ENCODE measurements at regions not wholly inside any gene's neighbourhood (a gene's known extent, or its start where the extent isn't known, plus 50 kb on each side); places are given as distances from the start of the nearest gene placed in this dataset.

DNA sequence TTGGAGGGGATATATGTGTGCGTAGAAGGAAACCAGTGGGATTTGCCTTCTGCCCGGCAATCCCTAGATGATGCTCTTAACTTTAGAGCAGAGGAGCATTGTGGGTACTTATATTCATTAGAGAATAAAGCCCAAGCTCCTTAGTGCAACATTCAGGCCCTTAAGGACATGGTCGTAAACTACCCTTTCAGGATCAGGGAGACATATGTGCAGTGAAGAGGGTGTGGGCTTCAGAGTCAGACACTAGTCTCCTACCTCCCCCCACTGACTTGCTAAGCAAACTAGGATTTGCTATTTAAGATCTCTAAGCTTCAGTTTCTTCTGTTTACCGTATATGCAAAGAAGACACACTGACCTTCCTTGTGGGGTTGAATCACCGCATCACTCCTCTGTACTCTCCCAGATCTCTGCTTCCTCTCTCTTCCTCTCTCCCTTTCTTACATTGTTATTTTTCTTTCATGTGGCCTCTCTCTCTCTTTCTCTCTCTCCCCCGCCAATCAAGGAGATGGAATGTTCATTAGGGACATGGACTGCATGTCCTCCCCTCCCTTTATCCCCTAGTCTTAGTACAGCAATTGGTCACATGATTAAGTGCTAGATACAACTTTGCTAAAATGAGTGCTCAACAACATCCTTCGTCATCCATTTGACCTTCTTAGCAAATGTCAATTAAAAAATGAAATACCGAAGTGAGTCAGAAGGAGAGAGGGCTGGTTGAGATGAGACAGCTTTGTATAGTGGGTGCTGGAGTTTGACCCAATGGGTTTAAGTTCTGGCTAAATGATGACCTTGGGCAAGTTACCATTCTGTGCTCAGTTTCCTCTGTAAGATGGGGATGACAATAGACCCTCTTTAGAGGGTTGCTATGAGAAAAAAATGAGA lies 91.7 kb downstream of the TMX1 start:
- TF ChIP-seq POLR2AphosphoS5 (IDR thresholded peaks at IDR 0.05) (no peak), EZH2 (IDR thresholded peaks at IDR 0.05; ENCODE audit: borderline replicate concordance, insufficient read depth, low read length, poor library complexity, severe bottlenecking) (no peak), EP300 (conservative IDR thresholded peaks at IDR 0.05; ENCODE audit: poor library complexity, severe bottlenecking) (no peak)
- TF ChIP-seq, protein P1, sequence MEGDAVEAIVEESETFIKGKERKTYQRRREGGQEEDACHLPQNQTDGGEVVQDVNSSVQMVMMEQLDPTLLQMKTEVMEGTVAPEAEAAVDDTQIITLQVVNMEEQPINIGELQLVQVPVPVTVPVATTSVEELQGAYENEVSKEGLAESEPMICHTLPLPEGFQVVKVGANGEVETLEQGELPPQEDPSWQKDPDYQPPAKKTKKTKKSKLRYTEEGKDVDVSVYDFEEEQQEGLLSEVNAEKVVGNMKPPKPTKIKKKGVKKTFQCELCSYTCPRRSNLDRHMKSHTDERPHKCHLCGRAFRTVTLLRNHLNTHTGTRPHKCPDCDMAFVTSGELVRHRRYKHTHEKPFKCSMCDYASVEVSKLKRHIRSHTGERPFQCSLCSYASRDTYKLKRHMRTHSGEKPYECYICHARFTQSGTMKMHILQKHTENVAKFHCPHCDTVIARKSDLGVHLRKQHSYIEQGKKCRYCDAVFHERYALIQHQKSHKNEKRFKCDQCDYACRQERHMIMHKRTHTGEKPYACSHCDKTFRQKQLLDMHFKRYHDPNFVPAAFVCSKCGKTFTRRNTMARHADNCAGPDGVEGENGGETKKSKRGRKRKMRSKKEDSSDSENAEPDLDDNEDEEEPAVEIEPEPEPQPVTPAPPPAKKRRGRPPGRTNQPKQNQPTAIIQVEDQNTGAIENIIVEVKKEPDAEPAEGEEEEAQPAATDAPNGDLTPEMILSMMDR (IDR thresholded peaks at IDR 0.05; ENCODE audit: poor library complexity, severe bottlenecking): no peak
